Vagina (tissue), 2 donors: ENCODE measurements at regions not wholly inside any gene's neighbourhood (a gene's known extent, or its start where the extent isn't known, plus 50 kb on each side); places are given as distances from the start of the nearest gene placed in this dataset.

Source experiments
- CTCF ChIP-seq, 3 experiments: fragments of 450-650 bp in 2 of 3; fragments of 200-600 bp in 1 of 3; sonication (generic) in 1 of 3; IDR thresholded peaks; one replicate each; pipeline ENCODE4 v1.5.1; 2017 to 2019; ENCODE audit warnings: antibody characterized with exemption in 3 of 3, mild to moderate bottlenecking in 2 of 3, moderate library complexity in 2 of 3
- POLR2A ChIP-seq, 2 donors: fragments of 450-650 bp; IDR thresholded peaks; one replicate each; pipeline ENCODE4 v1.6.1; 2017; ENCODE audit warnings: antibody characterized with exemption in 2 of 2, mild to moderate bottlenecking in 2 of 2, moderate library complexity in 2 of 2

- TF ChIP-seq CTCF (IDR thresholded peaks at IDR 0.05), result no peak
- TF ChIP-seq POLR2A (IDR thresholded peaks at IDR 0.05), result no peak
Measured at GRCh38 chr10:130848855-130849254, 462.7 kb downstream of the TCERG1L start.
